HL-60 (cell line): ENCODE measurements at regions not wholly inside any gene's neighbourhood (a gene's known extent, or its start where the extent isn't known, plus 50 kb on each side); places are given as distances from the start of the nearest gene placed in this dataset.

ENCODE experiments used
- DNase-seq, 2 experiments: peaks; one replicate each; pipeline ENCODE4 v3.0.0-alpha.2; 2010 to 2020; ENCODE audit warnings: low read depth in 1 of 2, low spot score in 1 of 2
- H3K27ac ChIP-seq: fragments of 250-450 bp; sonication (Bioruptor Pico); replicated peaks from 2 replicates; pipeline ENCODE4 v1.5.1; 2020; ENCODE audit warnings: mild to moderate bottlenecking, moderate library complexity
- H3K27me3 ChIP-seq: fragments of 250-450 bp; sonication (Bioruptor Pico); 2 replicates; pipeline ENCODE4 v1.5.1; 2021; ENCODE audit warnings: mild to moderate bottlenecking, moderate library complexity; ENCODE audit not compliant: insufficient read depth, poor library complexity, severe bottlenecking
- H3K4me3 ChIP-seq: replicated peaks from 2 replicates; pipeline ENCODE4 v1.5.1; 2011; ENCODE audit warnings: mild to moderate bottlenecking, control low read depth, low read length; ENCODE audit not compliant: insufficient read depth
- CTCF ChIP-seq: IDR thresholded peaks from one replicate; pipeline ENCODE4 v1.5.1; 2011; ENCODE audit warnings: low read length, control low read depth, inconsistent platforms; ENCODE audit not compliant: insufficient read depth
- GABPA ChIP-seq: IDR thresholded peaks from 2 replicates; pipeline ENCODE4 v1.6.1; 2012; ENCODE audit warnings: low read depth
- POLR2AphosphoS5 ChIP-seq: IDR thresholded peaks from 2 replicates; pipeline ENCODE4 v1.6.1; 2012; ENCODE audit warnings: low read depth
- REST ChIP-seq: IDR thresholded peaks from 2 replicates; pipeline ENCODE4 v1.6.1; 2012; ENCODE audit warnings: low read depth; ENCODE audit not compliant: insufficient replicate concordance
- SPI1 ChIP-seq: IDR thresholded peaks from 2 replicates; pipeline ENCODE4 v1.6.1; 2012; ENCODE audit warnings: low read depth, mild to moderate bottlenecking, borderline replicate concordance

- H3K27me3 ChIP-seq, result no peaks in the 10 kb centered on the region
- H3K27ac ChIP-seq, result no peak overlapping the region
- TF ChIP-seq POLR2AphosphoS5, result no peak
- TF ChIP-seq CTCF, result no peak
- no peak for TF ChIP-seq SPI1
- no peak for TF ChIP-seq GABPA
- TF ChIP-seq REST, result no peak
- DNase-seq, result no peak
- no peak overlapping the region for H3K4me3 ChIP-seq
Measured at GRCh38 chr6:114906096-114906495, 563.3 kb upstream of the HS3ST5 start.

GRCh38 chr6:114897536-114897935, 554.7 kb upstream of the HS3ST5 start:
- Histone ChIP-seq H3K27ac (no peak overlapping the region), H3K4me3 (no peak overlapping the region), H3K27me3 (no peaks in the 10 kb centered on the region)
- TF ChIP-seq GABPA (no peak), POLR2AphosphoS5 (no peak), CTCF (no peak), SPI1 (no peak), REST (no peak)
- DNase-seq, result no peak

- no peak for TF ChIP-seq GABPA
- TF ChIP-seq REST, result no peak
- TF ChIP-seq POLR2AphosphoS5, result no peak
- TF ChIP-seq CTCF, result no peak
- no peak for TF ChIP-seq SPI1
- Histone ChIP-seq H3K27ac (no peak overlapping the region), H3K27me3 (no peaks in the 10 kb centered on the region), H3K4me3 (no peak overlapping the region)
- DNase-seq, result no peak
Measured at GRCh38 chr6:114892211-114892610, 549.4 kb upstream of the HS3ST5 start.
